HCT116 (cell line): ENCODE measurements at regions not wholly inside any gene's neighbourhood (a gene's known extent, or its start where the extent isn't known, plus 50 kb on each side); places are given as distances from the start of the nearest gene placed in this dataset.

Experiments used
- ATAC-seq: fragments of 200-7000 bp; cut with Tn5 transposase; 2 replicates; pipeline ENCODE4 v1.9.1; 2020; ENCODE audit warnings: mild to moderate bottlenecking, moderate library complexity
- BruUV-seq: library from RNA; stranded (reverse); fragments of 400-500 nt; replicated peaks from 2 replicates; lab custom pipeline; 2021; lab: Mats Ljungman, UMichigan
- CTCF ChIA-PET: fragments of 300-600 bp; sonication (Branson Sonifier 250); formaldehyde crosslinking; loops from one replicate; lab custom pipeline; 2021; ENCODE audit warnings: antibody characterized with exemption; lab: Charles Lee
- POLR2A ChIA-PET: fragments of 300-600, 350-600 bp; sonication (Branson Sonifier 250); formaldehyde crosslinking; loops from one replicate; lab custom pipeline; 2021; ENCODE audit warnings: antibody characterized with exemption; lab: Charles Lee
- RAD21 ChIA-PET, 2 experiments: fragments of 300-600 bp; sonication (Branson Sonifier 250); formaldehyde crosslinking; loops; one replicate each; lab custom pipeline; 2023; ENCODE audit warnings: low total read pairs in 2 of 2; ENCODE audit not compliant: uncharacterized antibody in 2 of 2, unreplicated experiment in 2 of 2, low non-redundant PET in 1 of 2; lab: Charles Lee
- DNase-seq: peaks from one replicate; pipeline ENCODE4 v3.0.0-alpha.2; 2010; ENCODE audit warnings: low read depth, low spot score
- H2AFZ ChIP-seq: fragments of 200-600 bp; shearing (Covaris generic), sonication (generic); 2 replicates; pipeline ENCODE4 v1.6.1; 2017; ENCODE audit warnings: low read depth, mixed run types, mixed read lengths, antibody characterized with exemption, low read length; ENCODE audit not compliant: poor library complexity, severe bottlenecking
- H3K27ac ChIP-seq: 2 replicates; pipeline ENCODE4 v1.5.1; 2012; ENCODE audit warnings: low read depth, low read length
- H3K27me3 ChIP-seq: fragments of 200-600 bp; sonication (generic); 2 replicates; pipeline ENCODE4 v1.6.1; 2016; ENCODE audit warnings: mixed run types, low read length, mixed read lengths; ENCODE audit not compliant: insufficient read depth
- H3K36me3 ChIP-seq, 2 experiments: fragments of 200-500 bp in 1 of 2; fragments of 200-600 bp in 1 of 2; sonication (Bioruptor generic) in 1 of 2; sonication (generic) in 1 of 2; 2 replicates each; pipeline versions ENCODE4 v1.5.1 to v1.6.1; 2014 to 2016; ENCODE audit warnings: low read length in 2 of 2, inconsistent platforms in 1 of 2, mixed read lengths in 1 of 2, mixed run types in 1 of 2; ENCODE audit not compliant: insufficient read depth in 2 of 2, control insufficient read depth in 1 of 2
- H3K4me1 ChIP-seq, 2 experiments: fragments of 200-600 bp in 1 of 2; sonication (generic) in 1 of 2; 2 replicates each; pipeline versions ENCODE4 v1.5.1 to v1.6.1; 2012 to 2017; ENCODE audit warnings: low read length in 2 of 2, inconsistent platforms in 1 of 2, mild to moderate bottlenecking in 1 of 2, mixed read lengths in 1 of 2, mixed run types in 1 of 2, moderate library complexity in 1 of 2; ENCODE audit not compliant: insufficient read depth in 2 of 2, control insufficient read depth in 1 of 2
- H3K4me2 ChIP-seq: fragments of 200-600 bp; sonication (generic); 2 replicates; pipeline ENCODE4 v1.6.1; 2017; ENCODE audit warnings: mixed run types, low read length, mixed read lengths
- H3K4me3 ChIP-seq, 2 experiments: fragments of 200-600 bp in 1 of 2; sonication (generic) in 1 of 2; replicated peaks in 1 of 2; 2 replicates each; pipeline ENCODE4 v1.5.1; 2011 to 2016; ENCODE audit warnings: low read length in 2 of 2, control low read depth in 1 of 2, low read depth in 1 of 2, mild to moderate bottlenecking in 1 of 2, mixed read lengths in 1 of 2, mixed run types in 1 of 2
- H3K79me2 ChIP-seq: fragments of 200-600 bp; sonication (generic); 2 replicates; pipeline ENCODE4 v1.6.1; 2017; ENCODE audit warnings: mild to moderate bottlenecking, mixed run types, low read length, moderate library complexity, mixed read lengths; ENCODE audit not compliant: insufficient read depth
- H3K9ac ChIP-seq: fragments of 200-600 bp; sonication (generic); 2 replicates; pipeline ENCODE4 v1.6.1; 2016; ENCODE audit warnings: low read length, mixed read lengths
- H3K9me2 ChIP-seq: fragments of 200-600 bp; sonication (generic), shearing (Covaris generic); 2 replicates; pipeline ENCODE4 v1.6.1; 2017; ENCODE audit warnings: mixed run types, mild to moderate bottlenecking, moderate library complexity; ENCODE audit not compliant: insufficient read depth
- H3K9me3 ChIP-seq, 2 experiments: fragments of 200-500 bp in 1 of 2; fragments of 200-600 bp in 1 of 2; sonication (Bioruptor generic) in 1 of 2; sonication (generic) in 1 of 2; 2 replicates each; pipeline ENCODE4 v1.6.1; 2014 to 2017; ENCODE audit warnings: low read length in 2 of 2, mixed read lengths in 2 of 2, inconsistent platforms in 1 of 2, low read depth in 1 of 2, mild to moderate bottlenecking in 1 of 2, mixed run types in 1 of 2, moderate library complexity in 1 of 2; ENCODE audit not compliant: control insufficient read depth in 1 of 2, insufficient read depth in 1 of 2
- H4K20me1 ChIP-seq: fragments of 200-600 bp; sonication (generic), shearing (Covaris generic); 2 replicates; pipeline ENCODE4 v1.6.1; 2017; ENCODE audit warnings: mixed run types, mild to moderate bottlenecking, moderate library complexity; ENCODE audit not compliant: insufficient read depth
- ATF3 ChIP-seq: IDR thresholded peaks from 2 replicates; pipeline ENCODE4 v1.6.1; 2012
- CEBPB ChIP-seq: IDR thresholded peaks from 2 replicates; pipeline ENCODE4 v1.6.1; 2012; ENCODE audit warnings: low read depth
- EGR1 ChIP-seq: IDR thresholded peaks from 2 replicates; pipeline ENCODE4 v1.6.1; 2012; ENCODE audit warnings: low read depth
- FOSL1 ChIP-seq: IDR thresholded peaks from 2 replicates; pipeline ENCODE4 v1.6.1; 2012; ENCODE audit warnings: low read depth
- POLR2A ChIP-seq: IDR thresholded peaks from 2 replicates; pipeline ENCODE4 v1.7.0; 2011; ENCODE audit warnings: borderline replicate concordance; ENCODE audit not compliant: insufficient read depth, insufficient read length; ENCODE audit errors: extremely low read depth
- RAD21 ChIP-seq: IDR thresholded peaks from 2 replicates; pipeline ENCODE4 v1.6.1; 2012; ENCODE audit warnings: low read depth, mild to moderate bottlenecking
- REST ChIP-seq: IDR thresholded peaks from 2 replicates; pipeline ENCODE4 v1.6.1; 2012; ENCODE audit warnings: low read depth
- YY1 ChIP-seq: IDR thresholded peaks from 2 replicates; pipeline ENCODE4 v1.6.1; 2011; ENCODE audit warnings: low read length, low read depth, moderate library complexity, mild to moderate bottlenecking; ENCODE audit not compliant: insufficient replicate concordance; ENCODE audit errors: extremely low read depth
- ZBTB33 ChIP-seq: IDR thresholded peaks from 2 replicates; pipeline ENCODE4 v1.6.1; 2011; ENCODE audit warnings: mild to moderate bottlenecking, low read length, moderate library complexity; ENCODE audit not compliant: insufficient replicate concordance; ENCODE audit errors: extremely low read depth
- intact Hi-C: fragments of 100-400 bp; cut with micrococcal nuclease; formaldehyde crosslinking; loops from 2 replicates; pipeline ENCODE4 v1.10.0; 2022

GRCh38 chr2:41580806-41581205 is 467.0 kb upstream of the PKDCC start:
- no TSS peak for BruUV-seq
- Histone ChIP-seq H2AFZ (no peak overlapping the region), H3K4me1 (no peaks in the 10 kb centered on the region), H3K4me2 (no peak overlapping the region), H3K27ac (no peak overlapping the region), H3K9me3 (no peaks in the 10 kb centered on the region), H3K4me3 (no peak overlapping the region), H3K9ac (no peak overlapping the region), H3K79me2 (no peaks in the 10 kb centered on the region), H4K20me1 (no peaks in the 10 kb centered on the region), H3K27me3 (no peaks in the 10 kb centered on the region), H3K36me3 (no peaks in the 10 kb centered on the region), H3K9me2 (no peaks in the 10 kb centered on the region)
- ChIA-PET RAD21 (no interaction called here), POLR2A (no interaction called here), CTCF (no interaction called here)
- TF ChIP-seq FOSL1 = no peak
- TF ChIP-seq ZBTB33 = no peak
- no peak for TF ChIP-seq POLR2A
- no peak for TF ChIP-seq CEBPB
- no peak for TF ChIP-seq ATF3
- TF ChIP-seq REST = no peak
- TF ChIP-seq EGR1 = no peak
- no peak for TF ChIP-seq YY1
- no peak for TF ChIP-seq RAD21
- DNase-seq = no peak
- ATAC-seq = no peak
- intact Hi-C loops = no loop called here
